ENCODE measurements at regions not wholly inside any gene's neighbourhood (a gene's known extent, or its start where the extent isn't known, plus 50 kb on each side); places are given as distances from the start of the nearest gene placed in this dataset.
"Not testable (repeated sequence)": the region's sequence is repeated elsewhere in the genome, so short reads cannot be mapped to it uniquely, and the experiment has no call there.

DNA sequence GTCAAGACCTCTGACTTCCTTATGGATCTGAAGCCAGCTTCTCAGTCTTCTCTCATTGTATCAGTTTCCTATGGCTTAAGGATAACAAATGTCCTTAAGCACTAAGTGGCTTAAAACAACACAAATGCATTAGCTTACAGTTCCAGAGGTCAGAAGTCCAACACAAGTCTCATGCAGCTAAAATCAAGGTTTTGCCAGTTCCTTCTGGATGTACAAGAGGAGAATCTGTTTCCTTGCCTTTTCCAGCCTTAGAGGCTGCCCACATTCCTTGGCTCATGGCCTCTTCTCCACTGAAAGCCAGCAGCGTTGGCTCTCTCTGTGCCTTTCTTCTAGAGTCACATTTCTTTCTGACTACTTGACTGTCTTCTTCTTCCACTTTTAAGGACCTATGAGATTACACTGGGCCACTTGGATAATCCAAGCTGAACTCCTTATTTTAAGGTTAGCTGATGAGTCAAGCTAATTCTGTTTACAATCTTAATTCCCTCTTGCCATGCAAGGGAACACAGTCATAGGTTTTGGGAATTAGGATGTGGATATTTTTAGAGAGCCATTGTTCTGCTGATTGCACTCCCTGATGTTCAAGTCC is 179.0 kb downstream of the BCAS1 start:
- no peak for DNase-seq (ENCODE audit: low spot score)

DNA sequence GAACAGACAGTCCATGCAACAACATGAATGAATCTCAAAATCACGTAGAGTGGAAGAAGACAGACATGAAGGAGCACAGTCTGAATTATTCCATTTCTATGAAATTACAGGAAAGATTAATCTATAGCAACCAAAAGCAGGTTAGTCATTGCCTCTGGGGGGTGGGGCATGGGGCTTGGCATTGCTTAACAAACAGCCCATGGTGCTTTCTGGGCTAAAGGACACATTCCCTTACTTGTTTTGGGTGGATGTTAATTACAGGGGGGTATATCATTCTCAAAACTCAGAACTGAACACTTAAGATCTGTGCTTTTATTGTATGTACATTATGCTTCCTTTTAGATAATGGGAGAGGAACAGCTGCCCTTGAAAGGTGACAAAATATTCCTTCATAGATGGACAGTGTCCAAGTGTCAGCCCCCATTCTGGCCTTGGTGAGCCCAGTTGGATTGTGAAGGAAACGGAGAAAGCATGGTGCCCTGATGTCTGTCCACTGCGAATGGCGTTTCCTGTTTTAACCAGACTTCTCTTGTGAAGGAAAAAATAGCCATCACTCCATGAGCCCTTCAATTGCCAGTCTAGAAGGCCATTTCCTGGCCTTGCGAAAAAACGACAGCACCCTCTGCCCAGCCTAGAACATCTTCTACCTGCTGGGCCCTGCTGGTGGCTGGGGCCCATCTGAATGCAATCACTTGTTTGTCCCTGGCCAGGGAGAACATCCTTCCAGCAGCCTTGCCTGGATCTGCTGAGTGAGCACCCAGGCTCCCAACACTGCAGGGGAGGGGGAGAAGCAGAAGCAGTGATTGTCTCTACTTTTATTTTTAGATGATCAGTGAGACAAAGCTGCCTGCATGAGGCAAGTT is 179.7 kb downstream of the BCAS1 start:
- no peak for DNase-seq (ENCODE audit: low spot score)

DNA sequence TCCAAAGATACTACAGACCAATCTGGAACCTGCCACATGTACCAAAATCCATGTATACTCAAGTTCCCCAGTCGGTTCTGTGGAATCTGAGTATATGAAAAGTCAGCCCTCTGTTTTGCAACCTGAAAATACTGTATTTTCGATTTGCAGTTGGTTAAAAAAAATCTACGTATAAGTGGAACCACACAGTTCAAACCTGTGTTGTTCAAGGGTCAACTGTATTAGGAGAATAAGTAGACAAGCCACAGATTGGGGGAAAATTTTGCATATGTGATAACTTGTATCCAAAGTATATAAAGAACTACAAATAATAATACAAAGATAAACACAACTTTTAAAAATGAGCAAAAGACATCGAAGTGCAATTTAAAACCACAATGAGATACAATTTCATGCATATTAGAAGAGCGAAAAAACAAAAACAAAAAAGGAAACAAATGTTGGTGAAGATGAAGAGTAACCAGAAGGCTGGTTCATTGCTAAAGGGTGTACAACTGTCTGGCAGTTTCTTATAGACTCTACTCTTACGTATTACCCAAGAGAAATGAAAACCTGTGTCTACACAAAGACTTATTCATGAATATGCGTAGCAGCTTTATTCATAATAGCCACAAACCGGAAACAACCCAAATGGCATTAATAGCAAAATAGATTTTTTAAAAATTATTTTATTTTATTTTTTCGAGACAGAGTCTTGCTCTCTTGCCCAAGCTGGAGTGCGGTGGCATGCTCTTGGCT is 180.8 kb downstream of the BCAS1 start:
- DNase-seq (ENCODE audit: low spot score) = peak; percentile 73

DNA sequence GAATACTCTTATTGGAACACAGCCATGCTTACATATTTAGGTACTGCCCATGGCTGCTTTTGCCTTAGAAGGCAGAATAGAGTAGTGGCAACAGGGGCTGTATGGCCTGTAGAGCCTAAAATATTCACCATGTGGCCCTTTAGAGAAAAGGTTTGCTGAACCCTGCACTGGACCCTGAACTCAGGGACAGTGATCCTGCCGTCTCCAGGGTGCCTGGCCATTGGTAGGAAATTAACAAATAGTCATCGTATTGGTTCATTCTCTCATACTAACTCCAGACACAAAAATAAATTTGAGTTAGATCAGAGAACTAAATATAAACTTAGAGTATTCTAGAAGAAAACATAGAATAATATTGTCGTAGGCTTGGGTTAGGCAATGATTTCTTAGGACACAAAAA is 181.4 kb downstream of the BCAS1 start:
- DNase-seq (ENCODE audit: low spot score) = no peak

DNA sequence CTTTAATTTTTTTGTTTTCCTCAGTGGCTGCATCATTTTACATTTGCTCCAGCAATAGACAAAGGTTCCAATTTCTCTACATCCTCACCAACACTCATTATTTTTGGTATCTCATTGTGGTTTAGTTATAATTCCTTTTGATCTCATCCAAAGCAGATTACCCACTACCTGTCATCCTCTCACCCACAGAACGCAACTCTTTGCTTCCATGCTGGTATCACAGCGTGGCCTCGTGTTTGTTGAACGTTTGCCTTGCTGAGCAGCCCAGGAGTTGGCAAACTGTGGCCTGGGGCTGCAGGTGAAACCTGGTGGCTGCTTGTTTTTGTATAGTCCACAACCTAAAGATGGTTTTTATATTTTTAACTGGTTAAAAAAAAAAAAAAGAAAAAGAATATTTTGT is 181.9 kb downstream of the BCAS1 start:
- DNase-seq (ENCODE audit: low spot score) = no peak

DNA sequence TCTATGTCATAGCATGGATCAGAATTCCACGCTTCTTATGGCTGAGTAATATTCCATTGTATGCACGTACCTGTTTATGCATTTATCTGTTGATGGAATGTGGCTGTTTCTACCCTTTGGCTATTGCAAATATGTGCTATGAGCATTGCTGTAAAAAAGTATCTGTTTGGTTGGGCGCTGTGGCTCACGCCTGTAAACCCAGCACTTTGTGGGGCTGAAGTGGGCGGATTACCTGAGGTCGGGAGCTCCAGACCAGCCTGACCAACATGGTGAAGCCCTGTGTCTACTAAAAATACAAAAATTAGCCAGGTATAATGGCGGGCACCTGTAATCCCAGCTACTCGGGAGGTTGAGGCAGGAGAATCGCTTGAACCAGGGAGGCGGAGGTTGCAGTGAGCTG is 182.4 kb downstream of the BCAS1 start:
- DNase-seq (ENCODE audit: low spot score) = no peak

DNA sequence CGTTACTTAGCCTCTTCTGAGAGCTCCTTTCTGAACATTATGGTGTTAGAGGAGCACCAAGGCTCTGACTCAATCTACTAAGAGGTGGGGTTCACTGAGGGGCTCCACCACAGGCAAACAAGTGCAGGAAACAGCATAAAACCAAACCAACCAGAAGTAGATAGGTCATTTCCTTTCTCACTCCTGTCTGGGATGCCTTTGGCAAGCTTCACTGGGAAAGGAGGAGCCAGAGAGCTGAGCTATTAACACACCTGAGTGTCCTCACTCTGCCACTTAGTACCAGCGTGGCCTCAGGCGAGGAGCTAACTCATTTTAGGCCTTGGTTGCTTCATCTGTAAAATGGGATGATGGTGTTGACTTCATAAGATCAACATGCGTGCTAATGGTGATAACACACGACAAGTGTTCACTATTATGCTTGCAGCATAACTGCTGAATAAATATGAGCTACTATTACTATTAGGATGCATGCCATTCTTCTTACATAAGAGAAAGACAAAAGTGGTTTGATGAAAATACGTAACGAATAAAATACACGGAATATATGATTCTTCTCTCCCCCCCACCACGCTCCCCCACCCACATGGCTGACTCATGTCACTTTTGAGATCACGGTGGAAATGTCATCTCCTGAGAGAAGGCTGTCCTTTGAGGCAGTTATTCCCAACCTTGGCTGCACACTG is 185.4 kb downstream of the BCAS1 start:
- no peak for DNase-seq (ENCODE audit: low spot score)

DNA sequence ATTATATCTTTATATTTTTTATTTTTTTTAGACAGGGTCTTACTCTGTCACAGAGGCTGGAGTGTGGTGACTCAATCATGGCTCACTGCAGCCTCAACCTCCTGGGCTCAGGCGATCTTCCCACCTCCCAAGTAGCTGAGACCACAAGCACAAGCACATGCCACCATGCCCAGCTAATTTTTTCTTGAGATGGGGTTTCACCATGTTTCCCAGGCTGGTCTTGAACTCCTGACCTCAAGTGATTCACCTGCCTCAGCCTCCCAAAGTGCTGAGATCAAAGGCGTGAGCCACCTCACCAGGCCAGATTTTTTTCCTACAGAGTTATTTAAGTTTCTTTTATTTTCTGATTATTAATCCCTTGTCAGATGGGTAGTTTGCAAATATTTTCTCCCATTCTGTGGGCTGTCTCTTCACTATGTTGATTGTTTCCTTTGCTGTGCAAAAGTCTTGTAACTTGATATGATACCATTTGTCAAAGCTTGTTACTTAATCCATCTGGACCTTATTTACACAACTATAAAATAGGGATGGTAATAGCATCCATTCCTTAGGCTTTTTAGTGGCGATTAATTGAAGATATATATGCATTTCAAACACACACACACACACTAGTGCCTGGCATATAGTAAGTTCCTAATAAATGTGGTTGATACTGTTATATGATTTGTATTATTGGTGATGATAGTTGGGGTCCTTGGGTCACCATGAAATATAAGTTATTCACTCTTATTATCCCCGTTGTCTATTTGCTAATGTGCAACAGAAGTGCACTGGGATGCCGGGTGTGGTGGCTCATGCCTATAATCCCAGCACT is 187.1 kb downstream of the BCAS1 start:
- no peak for DNase-seq (ENCODE audit: low spot score)

DNA sequence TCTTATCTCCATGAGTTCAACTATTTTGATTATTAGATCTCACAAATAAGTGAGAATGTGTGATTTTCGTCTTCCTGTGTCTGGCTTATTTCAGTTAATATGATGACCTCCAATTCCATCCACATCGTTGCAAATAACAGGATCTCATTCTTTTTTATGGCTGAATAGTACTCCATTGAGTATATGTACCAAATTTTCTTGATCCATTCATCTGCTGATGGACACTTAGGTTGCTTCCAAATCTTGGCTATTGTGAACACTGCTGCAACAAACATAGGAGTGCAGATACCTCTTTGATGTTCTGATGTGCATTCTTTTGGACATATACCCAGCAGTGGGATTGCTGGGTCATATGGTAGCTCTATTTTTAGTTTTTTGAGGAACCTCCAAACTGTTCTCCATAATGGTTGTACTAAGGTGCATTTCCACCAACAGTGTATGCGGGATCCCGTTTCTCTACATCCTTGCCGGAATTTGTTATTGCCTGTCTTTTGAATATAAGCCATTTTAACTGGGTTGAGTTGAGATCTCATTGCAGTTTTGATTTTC is 187.9 kb downstream of the BCAS1 start:
- not testable (repeated sequence) for DNase-seq (ENCODE audit: low spot score)

DNA sequence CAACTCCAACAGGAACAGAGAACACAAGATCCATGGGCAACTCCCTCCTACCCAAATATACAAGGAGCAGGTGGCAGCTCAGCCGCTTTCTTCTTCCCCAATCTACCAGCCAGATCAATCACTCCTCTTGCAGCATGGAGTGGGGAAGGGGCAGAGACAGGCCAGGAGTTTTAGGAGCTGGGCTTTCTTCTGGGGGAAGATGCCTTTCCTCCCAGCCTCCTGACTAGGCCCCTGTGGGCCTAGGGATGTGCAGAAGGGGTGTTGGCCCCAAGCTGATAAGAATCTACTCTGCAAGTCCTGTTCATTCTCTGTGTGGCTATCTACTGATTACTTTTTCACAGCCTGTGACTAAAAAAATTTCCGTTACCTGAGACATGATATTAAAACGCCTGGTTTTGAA is 189.0 kb downstream of the BCAS1 start:
- no peak for DNase-seq (ENCODE audit: low spot score)

DNA sequence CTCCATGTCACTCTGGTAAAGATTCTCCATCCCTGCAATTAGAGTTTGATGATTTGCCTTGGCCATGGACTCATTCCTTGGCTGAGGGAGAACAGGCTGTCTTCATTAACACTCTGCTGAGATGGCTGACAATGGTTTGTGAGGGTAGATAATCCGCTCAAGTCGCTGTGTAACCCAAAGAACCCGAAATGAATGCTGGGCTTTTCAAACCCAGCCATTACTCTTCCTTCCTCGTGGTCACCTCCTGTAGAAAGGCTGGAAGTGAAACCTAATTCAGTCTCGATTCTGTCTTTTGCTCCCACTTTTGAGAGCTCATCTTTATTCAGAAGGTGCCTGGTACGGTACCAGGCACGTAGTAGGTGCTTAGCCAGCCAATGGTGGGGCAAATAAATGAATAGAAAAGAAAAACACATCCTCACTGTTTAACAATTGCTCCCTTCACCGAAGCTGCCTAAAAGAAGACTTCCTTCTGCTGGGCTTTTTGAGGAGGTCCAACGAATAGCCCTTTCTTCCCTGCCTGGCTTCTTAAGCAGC is 190.2 kb downstream of the BCAS1 start:
- no peak for DNase-seq (ENCODE audit: low spot score)

DNA sequence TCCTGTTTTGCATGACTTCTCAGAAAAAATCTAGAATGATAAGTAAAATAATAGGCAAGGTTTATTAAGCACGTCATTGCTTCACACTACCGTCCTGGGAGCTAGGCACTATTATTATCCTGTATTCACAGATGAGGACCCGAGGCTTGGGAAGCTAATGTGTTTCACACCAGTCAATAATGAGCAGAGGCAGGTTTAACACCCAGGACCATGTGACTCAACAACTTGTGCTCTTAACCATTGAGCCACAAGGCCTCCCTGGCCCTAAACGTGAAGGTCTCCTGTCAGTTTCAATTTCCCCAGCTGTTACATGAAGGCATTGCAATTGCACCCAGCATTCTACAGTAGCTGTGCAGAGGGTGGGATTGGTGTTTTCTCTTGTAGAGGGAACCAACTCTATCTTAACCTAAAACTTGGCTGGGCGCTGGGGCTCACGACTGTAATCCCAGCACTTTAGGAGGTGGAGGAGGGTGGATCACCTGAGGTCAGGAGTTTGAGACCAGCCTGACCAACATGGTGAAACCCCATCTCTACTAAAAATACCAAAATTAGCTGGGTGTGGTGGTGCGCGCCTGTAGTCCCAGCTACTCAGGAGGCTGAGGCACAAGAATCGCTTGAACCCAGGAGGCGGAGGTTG is 191.2 kb downstream of the BCAS1 start:
- no peak for DNase-seq (ENCODE audit: low spot score)

DNA sequence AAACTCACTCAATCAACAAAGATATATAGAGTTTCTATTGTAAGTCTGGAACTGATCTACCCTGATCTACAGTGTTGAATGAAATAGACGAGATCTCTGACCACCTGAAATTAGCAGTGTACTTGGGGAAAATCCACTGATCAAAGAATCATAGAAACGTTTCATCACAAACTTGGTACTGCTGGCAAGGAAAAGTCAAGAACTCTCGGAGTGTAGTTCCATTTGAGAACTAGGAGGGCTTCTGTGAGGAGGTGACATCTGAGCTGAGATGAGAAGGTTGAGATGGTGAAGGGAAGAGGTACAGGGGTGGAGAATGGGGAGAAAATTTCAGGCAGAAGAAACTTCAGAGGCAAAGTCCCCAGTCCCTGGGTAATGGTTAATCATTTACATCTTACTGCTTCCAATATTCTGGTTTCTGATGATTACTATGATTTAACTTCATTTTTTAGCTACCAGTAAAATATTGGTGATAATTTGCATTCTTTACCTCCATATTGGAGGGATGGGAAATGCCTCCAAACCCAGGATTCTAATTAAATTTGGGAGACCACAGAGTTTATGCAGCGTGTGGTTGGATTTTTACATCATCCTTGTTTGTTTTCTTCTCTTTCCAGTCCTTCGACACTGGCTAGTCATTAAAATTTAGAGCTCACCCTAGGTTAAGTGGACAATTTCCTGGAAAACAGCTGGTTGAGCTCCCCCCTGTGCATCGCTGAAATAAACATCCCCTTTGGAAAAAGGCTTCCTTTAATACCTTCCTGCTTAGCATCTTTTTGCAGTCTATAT is 191.9 kb downstream of the BCAS1 start:
- no peak for DNase-seq (ENCODE audit: low spot score)

DNA sequence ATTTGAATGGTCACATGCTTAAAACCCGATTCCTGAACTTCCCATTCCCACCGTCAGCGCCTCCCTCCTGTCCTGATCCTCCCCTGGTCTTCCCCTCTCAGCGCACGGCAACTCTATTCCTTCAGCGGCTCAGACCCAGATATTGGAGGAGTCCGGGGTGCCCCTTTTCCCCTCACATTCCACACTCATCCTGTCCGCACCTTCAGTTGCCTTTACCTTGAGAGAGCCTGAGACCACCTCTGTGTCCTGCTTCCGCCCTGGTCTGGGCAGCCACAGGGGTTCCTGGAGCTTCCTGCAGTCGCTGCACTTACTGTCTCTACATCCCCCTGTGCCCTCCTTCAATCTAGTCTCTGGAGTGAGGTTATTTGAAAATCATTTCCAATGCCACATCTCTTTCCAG is 193.4 kb downstream of the BCAS1 start:
- no peak for DNase-seq (ENCODE audit: low spot score)

DNA sequence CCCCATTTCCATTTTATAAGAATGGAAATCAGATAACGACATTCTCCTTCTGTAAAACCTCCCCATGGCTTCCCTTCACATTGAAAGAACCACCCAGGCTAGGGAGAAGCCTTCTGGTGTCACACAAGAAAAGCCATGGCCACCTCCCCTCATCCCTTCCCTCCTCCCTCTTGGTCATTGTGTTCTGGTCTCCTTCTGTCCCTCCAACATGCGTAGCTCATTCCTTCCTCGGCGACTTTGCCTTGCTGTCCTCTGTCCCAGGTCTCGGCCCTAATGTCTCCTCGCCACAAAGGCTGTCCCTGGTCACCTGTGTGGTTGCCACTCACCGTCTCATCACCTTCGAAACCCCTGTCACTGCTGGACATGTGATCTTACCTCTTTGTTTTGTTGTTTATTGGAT is 193.9 kb downstream of the BCAS1 start:
- no peak for DNase-seq (ENCODE audit: low spot score)

DNA sequence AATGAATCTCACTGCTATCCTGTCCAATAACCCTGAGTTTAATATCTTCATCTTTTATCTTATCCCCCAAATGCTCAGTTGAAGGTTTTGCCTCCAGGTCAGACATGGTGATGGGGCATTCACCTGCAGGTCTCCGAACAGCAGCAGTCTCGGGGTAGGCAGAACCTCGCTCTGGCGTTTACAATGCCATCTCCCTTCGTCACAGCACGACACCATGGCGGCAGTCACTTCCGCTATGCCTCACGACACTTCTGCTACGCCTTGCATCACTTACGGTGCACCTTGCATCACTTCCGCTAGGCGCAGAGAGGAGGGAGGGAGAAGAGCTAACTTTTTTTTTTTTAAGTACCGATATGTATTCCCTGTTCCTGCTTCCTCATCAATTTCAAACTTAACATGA is 194.9 kb downstream of the BCAS1 start:
- no peak for DNase-seq (ENCODE audit: low spot score)

DNA sequence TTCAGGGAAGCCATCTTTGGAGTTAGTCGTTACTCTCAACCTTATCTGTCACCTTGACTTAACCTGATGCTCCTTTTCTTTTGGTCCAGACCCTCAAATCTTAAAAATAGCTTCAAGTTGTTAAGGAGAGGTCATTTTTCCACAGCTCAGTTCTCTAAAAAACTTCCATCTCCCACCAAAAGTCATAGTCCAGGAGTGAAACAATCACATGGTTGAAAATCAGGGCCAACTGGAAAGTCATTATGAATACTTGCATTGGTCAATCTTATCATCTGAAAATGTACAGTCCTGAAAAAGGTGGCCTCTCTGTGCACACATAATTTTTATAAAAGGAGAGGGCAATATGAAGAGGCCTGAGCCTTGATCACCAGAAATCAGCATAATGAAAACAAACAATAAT is 195.7 kb downstream of the BCAS1 start:
- no peak for DNase-seq (ENCODE audit: low spot score)

DNA sequence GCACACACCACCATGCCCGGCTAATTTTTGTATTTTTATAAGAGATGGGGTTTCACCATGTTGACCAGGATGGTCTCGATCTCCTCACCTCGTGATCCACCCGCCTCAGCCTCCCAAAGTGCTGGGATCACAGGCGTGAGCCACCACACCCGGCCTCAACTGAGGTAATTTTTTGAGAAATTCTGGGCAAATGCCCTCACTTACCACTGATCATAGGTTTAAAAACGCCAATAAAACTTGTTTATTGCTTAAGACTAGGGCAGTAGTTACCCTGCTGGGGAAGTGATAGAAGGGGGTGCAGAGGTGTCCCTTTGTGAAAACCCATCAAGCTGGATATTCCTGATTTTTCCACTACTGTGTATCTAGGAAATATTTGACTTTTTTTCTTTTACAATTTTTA is 196.3 kb downstream of the BCAS1 start:
- no peak for DNase-seq (ENCODE audit: low spot score)

DNA sequence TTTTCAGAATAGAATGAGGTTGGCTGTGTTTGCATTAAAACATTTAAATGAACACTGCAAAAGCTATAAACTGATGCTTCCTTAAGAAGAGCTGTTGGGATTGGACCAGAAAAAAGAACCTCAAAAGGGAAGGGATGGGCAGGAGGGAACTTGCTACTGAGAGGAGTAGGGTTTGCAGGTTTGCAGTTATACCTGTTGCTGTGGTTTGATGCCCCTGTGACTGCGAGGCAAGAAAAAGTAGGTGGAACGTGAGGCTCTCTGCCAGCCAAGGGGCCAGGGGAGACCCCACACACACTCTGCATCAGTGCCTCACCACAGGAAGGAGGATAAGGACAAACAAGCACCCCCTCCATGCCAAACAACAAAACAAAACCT is 197.2 kb downstream of the BCAS1 start:
- DNase-seq (ENCODE audit: low spot score) = no peak

Measured in COLO829 (cell line).